ENCODE measurements at regions not wholly inside any gene's neighbourhood (a gene's known extent, or its start where the extent isn't known, plus 50 kb on each side); places are given as distances from the start of the nearest gene placed in this dataset.

DNA sequence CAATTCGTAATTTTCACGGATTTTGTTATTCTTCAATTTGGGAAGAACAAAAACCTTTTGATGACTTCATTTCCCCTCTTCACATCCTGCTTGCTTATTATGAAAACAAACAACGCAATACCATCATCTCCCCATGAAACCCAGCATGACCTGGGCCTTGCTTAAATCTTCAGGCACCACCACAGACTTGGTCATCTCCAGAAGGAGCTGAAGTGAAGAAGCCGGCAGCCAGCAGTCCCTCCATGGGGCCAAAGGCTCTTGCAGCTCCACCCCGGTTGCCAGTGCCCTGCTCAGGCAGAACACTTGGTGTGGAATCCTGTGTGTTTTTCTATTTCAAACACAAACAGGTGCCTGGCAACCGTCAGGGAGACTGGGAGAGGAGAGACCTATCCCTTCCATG is 982.9 kb upstream of the TMEM132C start:
- no peak for DNase-seq (ENCODE audit: low read depth in 4 of 4, low spot score in 3 of 4)

- no peak for DNase-seq (ENCODE audit: low read depth in 4 of 4, low spot score in 3 of 4)
These were observed 982.0 kb upstream of the TMEM132C start for GRCh38 chr12:127284870-127285431.

GRCh38 chr12:127286281-127286680 is 980.7 kb upstream of the TMEM132C start:
- DNase-seq (ENCODE audit: low read depth in 4 of 4, low spot score in 3 of 4) = no peak

DNA sequence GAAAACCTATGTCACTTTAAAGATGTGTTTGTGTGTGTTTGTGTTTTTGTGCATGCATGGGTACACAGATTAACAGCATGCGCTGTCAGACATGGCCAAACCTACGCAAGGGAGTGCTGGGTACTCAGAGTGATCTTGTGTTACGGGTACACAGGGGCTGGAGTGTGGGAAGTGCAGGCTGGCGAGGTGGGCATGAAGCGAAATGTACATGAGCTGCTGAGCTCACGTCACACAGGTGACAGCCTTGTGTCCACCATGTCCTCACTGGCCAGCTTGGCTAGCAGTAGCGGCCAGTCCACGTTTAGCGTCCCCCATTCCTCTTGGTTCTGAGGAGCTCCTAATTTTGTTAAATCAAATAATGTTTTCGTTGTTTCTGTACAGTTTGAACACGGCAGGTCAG is 979.7 kb upstream of the TMEM132C start:
- DNase-seq (ENCODE audit: low read depth in 4 of 4, low spot score in 3 of 4) = no peak

GRCh38 chr12:127290251-127290650 is 976.7 kb upstream of the TMEM132C start:
- DNase-seq (ENCODE audit: low read depth in 4 of 4, low spot score in 3 of 4) = no peak

DNA sequence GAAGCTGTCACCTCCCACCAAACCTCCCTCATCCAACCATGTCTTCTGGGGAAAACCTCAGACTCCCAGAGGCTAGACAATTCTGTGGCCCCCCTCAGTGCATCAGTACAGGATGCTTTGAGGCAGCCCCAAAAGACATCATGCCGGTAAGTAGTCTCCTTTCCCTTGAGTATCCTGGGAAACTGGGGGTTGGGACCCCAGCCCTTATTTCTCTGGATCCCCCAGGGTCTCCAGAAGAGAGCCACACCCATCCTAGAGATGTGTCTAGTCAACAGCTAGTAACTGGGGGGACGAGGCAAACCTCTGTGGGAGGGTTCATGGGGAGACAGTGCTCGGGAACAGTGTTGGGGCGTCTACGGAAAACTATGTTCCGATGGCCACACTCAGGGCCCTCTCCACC is 974.2 kb upstream of the TMEM132C start:
- DNase-seq (ENCODE audit: low read depth in 4 of 4, low spot score in 3 of 4) = no peak

DNA sequence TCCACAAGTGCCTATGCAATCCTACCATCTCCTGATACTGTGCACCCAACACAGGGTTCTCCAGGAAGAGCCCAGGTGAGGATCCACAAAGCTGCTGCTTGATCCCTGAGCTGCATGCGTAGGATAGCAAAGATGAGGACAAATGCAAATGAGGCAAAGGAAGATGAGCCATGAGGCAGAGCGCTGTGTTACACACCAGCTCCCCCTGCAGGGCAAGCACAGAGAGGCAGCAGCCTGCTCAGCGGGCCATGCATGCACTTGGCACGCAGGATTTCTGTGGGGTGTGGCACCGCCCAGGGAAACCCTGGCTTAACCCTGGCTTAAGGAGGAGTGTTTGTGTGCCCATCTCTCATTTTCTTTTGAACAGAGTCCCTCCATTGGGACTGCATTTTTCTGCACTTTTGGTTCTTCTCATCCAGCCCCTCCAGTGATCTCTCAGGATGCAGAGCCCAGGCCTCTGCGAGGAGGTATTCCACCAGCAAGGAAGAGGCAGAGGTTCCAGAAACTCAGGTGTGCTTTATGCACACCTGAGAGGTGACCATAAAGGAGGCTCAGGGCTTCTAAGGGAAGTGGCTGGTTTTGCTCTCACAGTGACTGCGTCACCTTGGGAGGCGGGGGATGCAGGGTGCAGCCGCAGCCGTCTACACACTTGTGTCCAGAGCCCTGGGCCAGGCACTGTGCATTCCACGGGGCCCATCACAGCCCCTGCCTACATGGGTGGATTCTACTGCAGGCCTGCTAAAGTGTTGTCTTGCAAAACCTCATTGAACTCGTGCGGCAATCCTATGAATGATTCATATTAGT is 973.3 kb upstream of the TMEM132C start:
- peak in 1 of 4 donors; percentile 3 for DNase-seq (ENCODE audit: low read depth in 4 of 4, low spot score in 3 of 4)

DNA sequence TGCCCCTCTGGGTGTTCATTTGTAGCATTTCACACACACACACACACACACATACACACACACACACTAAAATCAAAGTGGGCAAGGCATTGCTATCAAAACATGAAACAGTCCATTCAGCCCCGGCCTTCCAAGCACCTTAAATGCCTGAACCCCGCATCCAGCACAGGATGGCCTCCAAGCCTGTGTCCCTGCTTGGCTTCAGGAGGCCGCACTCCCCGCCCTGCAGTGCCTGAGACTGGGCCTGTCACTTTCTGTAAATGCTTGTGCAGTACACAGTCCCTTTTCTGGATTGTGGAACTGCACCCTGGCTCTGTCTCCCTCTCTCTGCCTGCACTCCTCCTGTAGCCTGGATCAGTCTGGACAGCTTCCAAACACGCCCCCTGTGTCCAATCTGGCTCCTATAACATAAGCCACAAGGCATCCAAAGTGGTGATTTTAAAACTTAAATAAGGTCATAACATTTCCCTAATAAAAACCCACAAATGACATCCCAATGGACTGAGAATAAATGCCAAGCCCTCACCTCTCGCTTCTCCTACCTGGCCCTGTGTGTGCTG is 972.2 kb upstream of the TMEM132C start:
- DNase-seq (ENCODE audit: low read depth in 4 of 4, low spot score in 3 of 4) = no peak

DNA sequence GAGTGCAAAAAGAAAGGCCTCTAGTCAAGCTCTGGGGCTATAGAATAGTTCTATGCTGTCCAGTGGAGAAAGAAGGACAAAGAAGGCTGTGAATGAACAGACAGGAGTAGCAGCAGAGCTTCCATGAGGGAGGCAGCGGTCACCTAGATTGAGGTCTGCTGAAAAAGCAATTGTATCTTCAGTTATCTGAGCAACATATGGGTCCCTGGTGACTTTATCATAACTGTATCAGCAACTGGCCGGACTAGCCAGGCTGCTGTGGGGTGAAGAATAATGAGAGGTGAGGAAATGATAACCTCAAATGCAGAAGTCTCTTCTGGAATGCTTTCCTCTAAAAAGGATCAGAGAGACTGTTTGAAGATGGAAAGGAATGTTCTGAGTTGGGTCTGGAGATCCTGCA is 971.3 kb upstream of the TMEM132C start:
- DNase-seq (ENCODE audit: low read depth in 4 of 4, low spot score in 3 of 4) = no peak

DNA sequence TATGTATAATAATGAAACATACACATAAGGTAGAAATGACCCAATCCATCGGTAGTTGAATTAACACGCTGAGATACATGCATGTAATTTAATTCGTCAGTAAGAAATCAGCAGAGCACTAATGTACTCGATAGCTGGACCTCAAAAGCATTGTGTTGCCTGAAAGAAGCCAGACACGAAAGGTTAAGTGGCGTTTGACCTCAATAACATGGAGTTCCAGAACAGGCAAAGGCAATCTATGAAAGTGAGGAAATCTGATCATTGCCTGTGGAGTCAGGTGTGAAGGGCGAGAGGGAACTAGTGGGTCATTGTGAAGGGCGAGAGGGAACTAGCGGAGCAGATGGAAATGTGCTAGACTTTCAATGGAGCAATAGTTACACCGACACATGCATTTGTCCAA is 970.4 kb upstream of the TMEM132C start:
- no peak for DNase-seq (ENCODE audit: low read depth in 4 of 4, low spot score in 3 of 4)

GRCh38 chr12:127297327-127297726 is 969.6 kb upstream of the TMEM132C start:
- DNase-seq (ENCODE audit: low read depth in 4 of 4, low spot score in 3 of 4) = no peak

DNA sequence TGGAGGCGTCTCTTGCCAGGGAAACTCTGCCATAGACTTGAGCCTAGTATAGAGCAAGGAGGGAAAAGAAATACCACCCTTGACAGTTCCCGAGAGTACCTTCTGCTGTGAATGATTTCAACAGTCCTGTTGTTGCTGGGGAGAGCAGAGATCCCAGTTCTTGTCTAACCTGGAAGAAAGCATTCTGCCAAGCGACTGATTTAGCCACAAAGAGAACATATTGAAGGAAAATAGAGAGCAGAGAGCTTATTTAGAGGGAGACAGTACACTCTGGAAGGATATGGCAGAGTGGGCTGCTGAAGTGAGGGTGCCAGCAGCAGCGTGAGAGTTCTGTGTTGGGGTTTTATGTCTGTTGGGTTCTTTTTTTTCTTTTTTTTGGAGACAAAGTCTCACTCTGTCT is 966.9 kb upstream of the TMEM132C start:
- no peak for DNase-seq (ENCODE audit: low read depth in 4 of 4, low spot score in 3 of 4)

DNA sequence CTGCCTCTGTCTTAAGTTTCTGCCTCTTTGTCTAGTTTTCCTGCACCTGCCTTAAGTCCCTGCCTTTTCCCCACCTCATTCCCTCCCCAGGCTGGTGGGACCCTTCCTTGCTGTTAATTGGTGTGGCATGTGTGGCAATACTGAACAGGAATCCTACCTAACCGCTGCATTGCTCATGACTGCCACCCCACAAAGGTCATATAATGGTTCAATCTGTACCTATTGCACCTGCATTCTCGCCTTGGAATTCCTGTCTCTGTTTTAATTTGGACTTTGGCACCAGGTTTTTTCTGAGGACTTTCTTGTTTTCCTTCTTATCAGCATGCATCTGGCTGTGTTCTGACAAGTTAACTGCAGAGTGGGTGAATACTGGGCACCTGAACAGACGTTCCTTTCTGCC is 966.2 kb upstream of the TMEM132C start:
- no peak for DNase-seq (ENCODE audit: low read depth in 4 of 4, low spot score in 3 of 4)

DNA sequence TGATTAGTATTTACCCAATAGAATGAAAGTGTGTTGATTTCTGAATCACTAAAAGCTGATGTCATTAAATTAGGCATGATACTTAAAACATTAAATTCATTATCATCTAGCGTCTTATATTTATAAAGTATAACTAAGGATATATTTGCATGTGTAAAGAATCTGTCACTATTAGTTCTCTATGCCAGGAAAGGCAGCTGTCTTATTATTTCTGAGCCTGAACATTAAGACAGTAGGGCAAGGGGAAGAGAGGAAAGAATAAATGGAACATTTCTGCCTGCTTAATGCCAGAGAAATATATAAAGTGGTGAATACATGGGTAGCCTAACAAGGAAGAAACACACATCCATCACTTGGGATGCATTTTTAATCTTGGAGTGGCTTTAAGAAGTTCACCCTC is 965.1 kb upstream of the TMEM132C start:
- no peak for DNase-seq (ENCODE audit: low read depth in 4 of 4, low spot score in 3 of 4)

- no peak for DNase-seq (ENCODE audit: low read depth in 4 of 4, low spot score in 3 of 4)
These were observed 961.9 kb upstream of the TMEM132C start for GRCh38 chr12:127304751-127305725.

DNA sequence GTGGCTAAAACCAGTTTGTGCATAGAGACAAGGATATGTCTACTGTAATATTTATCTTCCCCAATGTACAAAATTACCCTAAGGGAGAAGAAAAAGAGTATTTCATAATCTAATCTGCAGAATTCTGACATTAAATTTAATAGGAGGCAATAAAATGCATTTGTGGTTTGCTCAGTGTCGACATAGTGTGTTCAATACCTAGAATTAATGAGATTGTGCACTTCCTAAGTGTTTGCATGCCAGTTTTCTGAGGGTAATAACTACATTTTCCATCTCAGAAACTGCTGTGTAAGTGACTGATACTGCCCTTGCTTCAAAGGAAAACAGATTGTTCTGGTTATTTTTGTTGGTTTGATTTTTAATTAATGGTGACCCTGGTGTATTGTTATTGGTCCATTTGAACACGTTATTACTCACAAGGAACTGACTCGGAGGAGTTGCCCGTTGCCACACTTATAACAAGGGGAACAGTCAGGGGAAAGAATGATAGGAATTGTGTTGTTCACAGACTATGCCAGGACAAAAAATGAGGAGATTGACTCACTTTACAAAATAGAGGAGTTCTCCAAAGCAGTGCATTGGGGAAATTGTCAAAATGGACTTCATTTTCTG is 960.3 kb upstream of the TMEM132C start:
- no peak for DNase-seq (ENCODE audit: low read depth in 4 of 4, low spot score in 3 of 4)

GRCh38 chr12:127307528-127307927 is 959.4 kb upstream of the TMEM132C start:
- DNase-seq (ENCODE audit: low read depth in 4 of 4, low spot score in 3 of 4) = no peak

- no peak for DNase-seq (ENCODE audit: low read depth in 4 of 4, low spot score in 3 of 4)
These were observed 958.8 kb upstream of the TMEM132C start for GRCh38 chr12:127308148-127308547.

DNA sequence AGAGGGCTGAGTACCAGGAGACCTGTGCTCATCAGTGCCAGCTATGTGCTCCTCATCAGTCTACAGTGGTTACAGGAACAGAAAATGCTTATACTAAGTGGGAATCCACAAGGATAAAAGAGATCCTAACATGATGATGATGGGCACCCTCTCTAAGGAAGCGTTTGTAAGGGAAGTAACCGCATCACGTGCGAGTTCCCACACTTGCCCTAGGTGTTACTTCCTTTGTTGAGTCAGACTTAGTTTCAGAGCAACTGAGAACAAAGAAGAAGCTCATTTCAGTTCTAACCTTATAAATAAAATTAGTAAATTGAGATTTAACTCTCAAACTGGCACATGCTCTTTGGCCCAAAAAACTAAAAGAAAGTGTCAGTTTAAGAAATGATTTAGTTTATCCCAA is 956.4 kb upstream of the TMEM132C start:
- DNase-seq (ENCODE audit: low read depth in 4 of 4, low spot score in 3 of 4) = no peak

DNA sequence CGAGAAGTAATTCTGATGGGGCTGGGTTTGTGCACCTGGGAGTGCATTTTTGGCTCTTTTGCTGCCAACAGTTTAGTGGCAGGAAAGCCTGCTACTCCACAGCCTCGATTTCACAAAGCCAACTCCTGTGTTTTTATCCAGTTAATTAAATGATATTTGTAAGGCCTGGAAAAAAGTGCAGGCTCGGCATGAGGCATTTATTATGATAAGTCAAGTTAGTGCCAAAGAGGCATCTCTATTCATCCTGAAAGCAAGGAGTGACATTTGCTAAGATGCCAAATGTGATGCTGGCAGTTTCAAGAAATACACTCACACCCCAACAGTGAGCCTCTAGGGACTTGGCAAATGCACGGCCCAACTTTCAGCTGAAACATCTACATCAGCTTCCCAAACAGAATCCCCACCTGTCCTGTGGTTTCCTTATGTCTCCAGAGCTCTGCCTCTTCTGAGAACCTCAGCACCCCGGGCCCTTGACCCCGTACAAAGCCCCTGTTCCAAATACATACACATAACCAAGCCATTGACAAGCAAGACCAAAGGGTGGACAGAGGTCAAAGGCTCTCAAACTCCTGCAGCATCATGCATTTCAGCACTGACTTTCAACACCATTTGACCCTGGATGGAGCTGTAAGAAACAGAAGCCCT is 955.1 kb upstream of the TMEM132C start:
- no peak for DNase-seq (ENCODE audit: low read depth in 4 of 4, low spot score in 3 of 4)

All from right renal pelvis (tissue), 4 donors.